Endothelial cell of umbilical vein (primary cell): ENCODE measurements at regions not wholly inside any gene's neighbourhood (a gene's known extent, or its start where the extent isn't known, plus 50 kb on each side); places are given as distances from the start of the nearest gene placed in this dataset.

Experiments
- BruUV-seq: library from RNA; stranded (reverse); fragments of 400-500 nt; replicated peaks from 2 replicates; lab custom pipeline; 2021; lab: Mats Ljungman, UMichigan
- CTCF ChIA-PET: fragments of 300-600, 350-600 bp; sonication (Branson Sonifier 250); formaldehyde crosslinking; loops from one replicate; lab custom pipeline; 2021; ENCODE audit warnings: antibody characterized with exemption, inconsistent platforms; lab: Charles Lee
- POLR2A ChIA-PET: fragments of 300-600, 350-600 bp; sonication (Branson Sonifier 250); formaldehyde crosslinking; loops from one replicate; lab custom pipeline; 2021; ENCODE audit warnings: antibody characterized with exemption, inconsistent platforms; lab: Charles Lee
- DNase-seq: peaks from one replicate; pipeline ENCODE4 v3.0.0-alpha.2; 2011; ENCODE audit warnings: low read depth, low spot score
- FAIRE-seq: peaks from 2 replicates; lab custom pipeline; 2011; peaks lifted over from hg19 to GRCh38; lab: Jason Lieb, UNC
- H2AFZ ChIP-seq: 2 replicates; pipeline ENCODE4 v1.6.0; 2012; ENCODE audit warnings: low read depth, low read length, control low read depth, inconsistent platforms
- H3K27ac ChIP-seq: 2 replicates; pipeline ENCODE4 v1.5.1; 2011; ENCODE audit warnings: low read depth, mild to moderate bottlenecking, control low read depth, low read length, moderate library complexity; ENCODE audit not compliant: insufficient read depth
- H3K27me3 ChIP-seq, 2 experiments: 2 replicates each; pipeline versions ENCODE4 v1.6.0 to v1.6.1; 2011; ENCODE audit warnings: low read length in 2 of 2, mixed read lengths in 1 of 2; ENCODE audit not compliant: control insufficient read depth in 2 of 2, insufficient read depth in 2 of 2
- H3K36me3 ChIP-seq, 2 experiments: 2 replicates in 1 of 2; 3 replicates in 1 of 2; pipeline ENCODE4 v1.5.1; 2011; ENCODE audit warnings: low read length in 2 of 2, mild to moderate bottlenecking in 1 of 2, moderate library complexity in 1 of 2; ENCODE audit not compliant: control insufficient read depth in 2 of 2, insufficient read depth in 2 of 2; ENCODE audit errors: extremely low read depth in 1 of 2
- H3K4me1 ChIP-seq: 3 replicates; pipeline ENCODE4 v1.5.1; 2011; ENCODE audit warnings: mild to moderate bottlenecking, low read length; ENCODE audit not compliant: control insufficient read depth, insufficient read depth; ENCODE audit errors: extremely low read depth
- H3K4me2 ChIP-seq: 2 replicates; pipeline ENCODE4 v1.6.1; 2011; ENCODE audit warnings: low read length, control low read depth, mixed read lengths; ENCODE audit not compliant: insufficient read depth
- H3K4me3 ChIP-seq, 3 experiments: fragments of 200-600 bp in 1 of 3; sonication (generic), shearing (Covaris generic) in 1 of 3; replicated peaks in 1 of 3; 2 replicates each; pipeline ENCODE4 v1.5.1; 2011 to 2016; ENCODE audit warnings: control low read depth in 3 of 3, low read length in 3 of 3, mild to moderate bottlenecking in 2 of 3, inconsistent platforms in 1 of 3, low read depth in 1 of 3, moderate library complexity in 1 of 3; ENCODE audit not compliant: insufficient read depth in 1 of 3
- H3K79me2 ChIP-seq: 2 replicates; pipeline ENCODE4 v1.6.0; 2012; ENCODE audit warnings: low read length, inconsistent platforms; ENCODE audit not compliant: control insufficient read depth, insufficient read depth
- H3K9ac ChIP-seq: replicated peaks from 2 replicates; pipeline ENCODE3; 2011; ENCODE audit warnings: low read length, control low read depth; ENCODE audit not compliant: insufficient read depth; ENCODE audit errors: extremely low read depth
- H3K9me1 ChIP-seq: replicated peaks from 3 replicates; pipeline ENCODE4 v1.6.0; 2011; ENCODE audit warnings: mild to moderate bottlenecking, low read length; ENCODE audit not compliant: control insufficient read depth, insufficient read depth; ENCODE audit errors: extremely low read depth
- H3K9me3 ChIP-seq: replicated peaks from 2 replicates; pipeline ENCODE4 v1.5.1; 2012; ENCODE audit warnings: low read length, inconsistent platforms; ENCODE audit not compliant: control insufficient read depth, insufficient read depth
- H4K20me1 ChIP-seq: replicated peaks from 2 replicates; pipeline ENCODE3; 2011; ENCODE audit warnings: mild to moderate bottlenecking, low read length; ENCODE audit not compliant: control insufficient read depth, insufficient read depth; ENCODE audit errors: extremely low read depth
- FOS ChIP-seq: IDR thresholded peaks from 2 replicates; pipeline ENCODE4 v1.6.1; 2011; ENCODE audit warnings: mild to moderate bottlenecking, low read length, moderate library complexity, borderline replicate concordance; ENCODE audit not compliant: insufficient read depth
- GATA2 ChIP-seq: IDR thresholded peaks from 2 replicates; pipeline ENCODE4 v1.7.0; 2011; ENCODE audit warnings: low read depth, mild to moderate bottlenecking, moderate library complexity, mixed read lengths, low read length; ENCODE audit not compliant: insufficient read length, insufficient read depth
- POLR2A ChIP-seq: IDR thresholded peaks from 2 replicates; pipeline ENCODE4 v1.6.1; 2012; ENCODE audit warnings: low read depth, mild to moderate bottlenecking, control low read depth, low read length
- POLR2AphosphoS5 ChIP-seq: IDR thresholded peaks from 2 replicates; pipeline ENCODE4 v1.6.1; 2012; ENCODE audit warnings: low read depth, mild to moderate bottlenecking, control low read depth, low read length, moderate library complexity; ENCODE audit not compliant: insufficient read depth
- dilution Hi-C: fragments of 300-500 bp; cut with MboI; formaldehyde crosslinking; loops from one replicate; pipeline ENCODE4 v1.15.0; 2019; ENCODE audit warnings: low sequenced_read_pairs; ENCODE audit not compliant: extremely low pct_ligation_motif_present
- intact Hi-C: fragments of 100-400 bp; cut with micrococcal nuclease; formaldehyde crosslinking; loops from one replicate; pipeline ENCODE4 v1.10.0; 2022
- TF ChIP-seq, protein P1 (sequence below): IDR thresholded peaks from 2 replicates; pipeline ENCODE4 v1.6.1; 2011; ENCODE audit not compliant: insufficient read depth, insufficient read length
- TF ChIP-seq, protein P2 (sequence below), 2 donors: IDR thresholded peaks; 1 replicate in 1 of 2; 2 replicates in 1 of 2; pipeline ENCODE4 v1.5.1; 2011; ENCODE audit warnings: low read length in 2 of 2, mild to moderate bottlenecking in 2 of 2, moderate library complexity in 2 of 2, control low read depth in 1 of 2, inconsistent platforms in 1 of 2, low read depth in 1 of 2; ENCODE audit not compliant: insufficient read depth in 1 of 2; ENCODE audit errors: extremely low read depth in 1 of 2

DNA sequence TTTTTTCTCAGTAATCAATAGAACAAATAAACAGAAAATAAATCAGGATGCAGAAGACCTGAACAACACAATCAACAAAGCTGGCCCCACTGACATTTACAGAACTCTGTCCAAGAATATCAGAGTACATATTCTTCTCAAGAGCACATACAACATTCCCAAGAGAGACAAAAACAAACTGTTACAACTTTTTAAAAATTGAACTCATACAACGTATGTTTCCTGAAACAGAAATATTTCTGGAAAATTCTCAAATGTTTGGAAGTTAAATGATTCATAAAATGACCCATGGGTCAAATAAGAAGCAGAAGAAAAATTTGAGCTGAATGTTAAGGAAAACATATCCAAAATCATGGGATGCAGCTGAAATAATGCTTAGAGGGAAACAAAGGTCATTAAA lies 93.9 kb upstream of the VIPR2 start:
- intact Hi-C loops (no loop called here), dilution Hi-C loops (no loop called here)
- H3K27ac ChIP-seq, result no peak overlapping the region
- H3K9ac ChIP-seq, result no peak overlapping the region
- H4K20me1 ChIP-seq, result no peaks in the 10 kb centered on the region
- H3K4me1 ChIP-seq, result no peaks in the 10 kb centered on the region
- H3K9me3 ChIP-seq, result no peaks in the 10 kb centered on the region
- ChIA-PET CTCF (no interaction called here), POLR2A (no interaction called here)
- H3K4me2 ChIP-seq, result no peak overlapping the region
- H3K4me3 ChIP-seq, result no peak overlapping the region
- BruUV-seq, result no TSS peak
- H3K36me3 ChIP-seq, result no peaks in the 10 kb centered on the region
- no peaks in the 10 kb centered on the region for H3K27me3 ChIP-seq
- H3K9me1 ChIP-seq, result no peaks in the 10 kb centered on the region
- no peaks in the 10 kb centered on the region for H3K79me2 ChIP-seq
- no peak for DNase-seq
- TF ChIP-seq POLR2A (no peak), POLR2AphosphoS5 (no peak), GATA2 (no peak), FOS (no peak)
- TF ChIP-seq, protein P1, sequence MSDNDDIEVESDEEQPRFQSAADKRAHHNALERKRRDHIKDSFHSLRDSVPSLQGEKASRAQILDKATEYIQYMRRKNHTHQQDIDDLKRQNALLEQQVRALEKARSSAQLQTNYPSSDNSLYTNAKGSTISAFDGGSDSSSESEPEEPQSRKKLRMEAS, result no peak
- TF ChIP-seq, protein P2, sequence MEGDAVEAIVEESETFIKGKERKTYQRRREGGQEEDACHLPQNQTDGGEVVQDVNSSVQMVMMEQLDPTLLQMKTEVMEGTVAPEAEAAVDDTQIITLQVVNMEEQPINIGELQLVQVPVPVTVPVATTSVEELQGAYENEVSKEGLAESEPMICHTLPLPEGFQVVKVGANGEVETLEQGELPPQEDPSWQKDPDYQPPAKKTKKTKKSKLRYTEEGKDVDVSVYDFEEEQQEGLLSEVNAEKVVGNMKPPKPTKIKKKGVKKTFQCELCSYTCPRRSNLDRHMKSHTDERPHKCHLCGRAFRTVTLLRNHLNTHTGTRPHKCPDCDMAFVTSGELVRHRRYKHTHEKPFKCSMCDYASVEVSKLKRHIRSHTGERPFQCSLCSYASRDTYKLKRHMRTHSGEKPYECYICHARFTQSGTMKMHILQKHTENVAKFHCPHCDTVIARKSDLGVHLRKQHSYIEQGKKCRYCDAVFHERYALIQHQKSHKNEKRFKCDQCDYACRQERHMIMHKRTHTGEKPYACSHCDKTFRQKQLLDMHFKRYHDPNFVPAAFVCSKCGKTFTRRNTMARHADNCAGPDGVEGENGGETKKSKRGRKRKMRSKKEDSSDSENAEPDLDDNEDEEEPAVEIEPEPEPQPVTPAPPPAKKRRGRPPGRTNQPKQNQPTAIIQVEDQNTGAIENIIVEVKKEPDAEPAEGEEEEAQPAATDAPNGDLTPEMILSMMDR (IDR thresholded peaks at IDR 0.05; ENCODE audit: extremely low read depth in 1 of 2, insufficient read depth in 1 of 2, low read depth in 1 of 2, low read length in 2 of 2), result no peak
- no peak overlapping the region for H2AFZ ChIP-seq
- FAIRE-seq, result no peak
